Mesenchymal stem cell (in vitro differentiated cells and primary cell): ENCODE measurements at regions not wholly inside any gene's neighbourhood (a gene's known extent, or its start where the extent isn't known, plus 50 kb on each side); places are given as distances from the start of the nearest gene placed in this dataset.

Experiments
- DNase-seq: peaks from one replicate; pipeline ENCODE4 v3.0.0-alpha.2; 2013
- H2AFZ ChIP-seq: one replicate; pipeline ENCODE4 v1.6.1; 2013; ENCODE audit warnings: low read depth, mild to moderate bottlenecking, control low read depth, inconsistent platforms, low read length, moderate library complexity
- H2AK5ac ChIP-seq: 2 replicates; pipeline ENCODE4 v1.6.1; 2013; ENCODE audit warnings: low read length, moderate library complexity, mild to moderate bottlenecking, inconsistent platforms; ENCODE audit not compliant: severe bottlenecking
- H2BK120ac ChIP-seq: one replicate; pipeline ENCODE4 v1.6.1; 2013; ENCODE audit warnings: low read depth, mild to moderate bottlenecking, inconsistent platforms, low read length, moderate library complexity
- H2BK12ac ChIP-seq, 2 experiments: one replicate each; pipeline ENCODE4 v1.6.1; 2013; ENCODE audit warnings: inconsistent platforms in 2 of 2, low read length in 2 of 2, mild to moderate bottlenecking in 2 of 2, moderate library complexity in 2 of 2, control low read depth in 1 of 2
- H2BK15ac ChIP-seq: one replicate; pipeline ENCODE4 v1.6.1; 2013; ENCODE audit warnings: mild to moderate bottlenecking, low read depth, inconsistent platforms; ENCODE audit not compliant: poor library complexity, severe bottlenecking
- H2BK5ac ChIP-seq: 2 replicates; pipeline ENCODE4 v1.6.1; 2013; ENCODE audit warnings: low read depth, mild to moderate bottlenecking, low read length, control low read depth, inconsistent platforms; ENCODE audit not compliant: poor library complexity, severe bottlenecking
- H3K14ac ChIP-seq, 2 experiments: one replicate each; pipeline ENCODE4 v1.6.1; 2013; ENCODE audit warnings: inconsistent platforms in 2 of 2, low read length in 2 of 2, control low read depth in 1 of 2, mild to moderate bottlenecking in 1 of 2, moderate library complexity in 1 of 2
- H3K18ac ChIP-seq, 2 experiments: one replicate each; pipeline ENCODE4 v1.6.1; 2013; ENCODE audit warnings: inconsistent platforms in 2 of 2, low read length in 2 of 2, control low read depth in 1 of 2, low read depth in 1 of 2, mild to moderate bottlenecking in 1 of 2
- H3K23ac ChIP-seq, 2 experiments: one replicate each; pipeline ENCODE4 v1.6.1; 2013; ENCODE audit warnings: inconsistent platforms in 2 of 2, low read length in 2 of 2, mild to moderate bottlenecking in 2 of 2, moderate library complexity in 2 of 2, control low read depth in 1 of 2
- H3K27ac ChIP-seq: 2 replicates; pipeline ENCODE4 v1.5.1; 2013; ENCODE audit warnings: mild to moderate bottlenecking, moderate library complexity, low read length, control low read depth, inconsistent platforms; ENCODE audit not compliant: poor library complexity, severe bottlenecking
- H3K27me3 ChIP-seq, 2 experiments: 2 replicates each; pipeline versions ENCODE4 v1.6.1 to v1.7.0; 2013; ENCODE audit warnings: low read length in 2 of 2, mild to moderate bottlenecking in 2 of 2, moderate library complexity in 2 of 2, control low read depth in 1 of 2, inconsistent platforms in 1 of 2; ENCODE audit not compliant: control insufficient read depth in 1 of 2, insufficient read depth in 1 of 2
- H3K36me3 ChIP-seq, 2 experiments: 2 replicates each; pipeline versions ENCODE4 v1.6.1 to v1.7.0; 2013; ENCODE audit warnings: low read length in 2 of 2, control low read depth in 1 of 2, inconsistent platforms in 1 of 2, low read depth in 1 of 2, mild to moderate bottlenecking in 1 of 2; ENCODE audit not compliant: insufficient read depth in 2 of 2, control insufficient read depth in 1 of 2
- H3K4ac ChIP-seq, 2 experiments: one replicate each; pipeline ENCODE4 v1.6.1; 2013; ENCODE audit warnings: inconsistent platforms in 2 of 2, low read length in 2 of 2, mild to moderate bottlenecking in 2 of 2, moderate library complexity in 2 of 2, control low read depth in 1 of 2, low read depth in 1 of 2
- H3K4me1 ChIP-seq: 2 replicates; pipeline ENCODE4 v1.6.1; 2013; ENCODE audit warnings: low read depth, low read length, control low read depth; ENCODE audit not compliant: control insufficient read depth, insufficient read depth
- H3K4me2 ChIP-seq: 2 replicates; pipeline ENCODE4 v1.6.1; 2013; ENCODE audit warnings: low read length, mild to moderate bottlenecking, inconsistent platforms; ENCODE audit not compliant: poor library complexity, severe bottlenecking
- H3K4me3 ChIP-seq, 2 experiments: 2 replicates each; pipeline versions ENCODE4 v1.5.1 to v1.7.0; 2013; ENCODE audit warnings: low read length in 2 of 2, mild to moderate bottlenecking in 2 of 2, control low read depth in 1 of 2, low read depth in 1 of 2; ENCODE audit not compliant: insufficient read depth in 1 of 2
- H3K79me1 ChIP-seq: replicated peaks from 2 replicates; pipeline ENCODE4 v1.6.1; 2013; ENCODE audit warnings: mild to moderate bottlenecking, control low read depth, low read length, inconsistent platforms; ENCODE audit not compliant: poor library complexity, severe bottlenecking
- H3K9ac ChIP-seq: 2 replicates; pipeline ENCODE4 v1.7.0; 2013; ENCODE audit warnings: mild to moderate bottlenecking, low read length, moderate library complexity
- H3K9me3 ChIP-seq: 2 replicates; pipeline ENCODE4 v1.7.0; 2013; ENCODE audit warnings: mild to moderate bottlenecking, low read length; ENCODE audit not compliant: control insufficient read depth
- H4K8ac ChIP-seq: one replicate; pipeline ENCODE4 v1.6.1; 2013; ENCODE audit warnings: inconsistent platforms, mild to moderate bottlenecking, low read length, moderate library complexity
- H4K91ac ChIP-seq: one replicate; pipeline ENCODE4 v1.6.1; 2013; ENCODE audit warnings: mild to moderate bottlenecking, low read length, inconsistent platforms
- WGBS: methylation state at CpG from one replicate; pipeline ENCODE4 v1.1.7; 2013; ENCODE audit warnings: mixed read lengths; 5-methylcytosine and 5-hydroxymethylcytosine counted together

DNA sequence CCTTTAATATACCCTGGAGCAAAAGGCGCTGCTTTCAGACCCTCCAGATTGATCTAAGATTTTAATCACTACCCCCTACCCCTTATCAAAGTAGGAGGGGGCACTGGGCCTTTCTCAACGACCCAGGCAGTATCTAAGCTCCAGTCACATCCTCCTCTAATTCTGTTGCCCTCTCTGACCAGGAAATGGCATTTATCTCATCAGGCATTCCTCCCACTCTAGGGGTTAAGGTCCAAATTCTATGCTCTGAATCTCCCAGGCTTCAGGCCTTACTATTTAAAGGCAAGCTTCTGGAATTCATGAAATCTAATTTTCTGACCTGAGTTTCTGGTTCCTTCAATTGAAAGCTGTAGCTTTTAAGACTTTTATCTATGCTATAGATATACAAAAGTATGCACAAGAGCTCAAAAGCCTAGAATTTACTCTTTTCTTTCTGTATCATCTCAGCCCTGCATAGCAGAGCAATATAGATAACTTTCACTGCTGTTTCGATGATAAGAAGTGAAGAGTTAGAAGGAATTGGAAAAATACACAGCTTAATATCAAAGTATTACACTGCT is 622.9 kb downstream of the RPS29 start:
- no peaks in the 10 kb centered on the region for H3K36me3 ChIP-seq
- no peak overlapping the region for H2BK15ac ChIP-seq
- H3K27me3 ChIP-seq = no peaks in the 10 kb centered on the region
- DNase-seq = no peak
- no peaks in the 10 kb centered on the region for H3K79me1 ChIP-seq
- no peak overlapping the region for H3K4me2 ChIP-seq
- no peaks in the 10 kb centered on the region for H3K4me1 ChIP-seq
- H3K14ac ChIP-seq = no peak overlapping the region
- H3K9me3 ChIP-seq = no peaks in the 10 kb centered on the region
- H2BK120ac ChIP-seq = no peak overlapping the region
- no peak overlapping the region for H3K4ac ChIP-seq
- no peak overlapping the region for H4K91ac ChIP-seq
- no peak overlapping the region for H3K18ac ChIP-seq
- no peak overlapping the region for H3K27ac ChIP-seq
- H4K8ac ChIP-seq = no peak overlapping the region
- no peak overlapping the region for H2BK12ac ChIP-seq
- no peak overlapping the region for H2AK5ac ChIP-seq
- no peak overlapping the region for H2BK5ac ChIP-seq
- H3K23ac ChIP-seq = no peak overlapping the region
- WGBS = 35% methylated on average over 2 of the region's 3 CpGs
- no peak overlapping the region for H3K4me3 ChIP-seq
- no peak overlapping the region for H3K9ac ChIP-seq
- H2AFZ ChIP-seq = no peak overlapping the region

- H3K27ac ChIP-seq = no peak overlapping the region
- H2BK5ac ChIP-seq = no peak overlapping the region
- 94% methylated on average over 5 of the region's 5 CpGs for WGBS
- H3K4me1 ChIP-seq = no peaks in the 10 kb centered on the region
- H3K9ac ChIP-seq = no peak overlapping the region
- H3K27me3 ChIP-seq = no peaks in the 10 kb centered on the region
- no peak overlapping the region for H2BK120ac ChIP-seq
- H2BK12ac ChIP-seq = no peak overlapping the region
- H4K91ac ChIP-seq = no peak overlapping the region
- H4K8ac ChIP-seq = no peak overlapping the region
- no peak overlapping the region for H2BK15ac ChIP-seq
- DNase-seq = no peak
- H3K4me3 ChIP-seq = no peak overlapping the region
- no peaks in the 10 kb centered on the region for H3K36me3 ChIP-seq
- no peak overlapping the region for H2AFZ ChIP-seq
- H3K9me3 ChIP-seq = no peaks in the 10 kb centered on the region
- H3K23ac ChIP-seq = no peak overlapping the region
- H3K14ac ChIP-seq = no peak overlapping the region
- no peaks in the 10 kb centered on the region for H3K79me1 ChIP-seq
- H3K4ac ChIP-seq = no peak overlapping the region
- H3K4me2 ChIP-seq = no peak overlapping the region
- H2AK5ac ChIP-seq = no peak overlapping the region
- H3K18ac ChIP-seq = no peak overlapping the region
These were observed 628.7 kb downstream of the RPS29 start for GRCh38 chr14:48957486-48957885.

DNA sequence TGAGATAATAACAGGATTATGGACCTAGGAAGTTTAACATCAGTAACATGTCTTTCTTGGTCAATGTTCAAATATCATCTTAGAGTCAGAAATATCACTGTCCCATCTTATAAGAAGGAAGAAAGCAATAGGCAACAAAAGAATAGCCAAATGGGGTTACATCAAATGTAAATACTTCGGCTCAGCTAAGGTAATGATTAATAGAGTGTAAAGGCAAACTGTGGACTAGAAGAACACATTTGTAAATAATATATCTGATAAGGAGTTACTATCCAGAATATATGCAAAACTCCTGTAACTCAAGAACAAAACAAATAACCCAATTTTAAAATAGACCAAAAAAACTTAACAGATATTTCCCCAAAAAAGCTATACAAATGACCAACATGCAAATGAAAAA is 630.3 kb downstream of the RPS29 start:
- H3K27ac ChIP-seq = no peak overlapping the region
- H3K4me1 ChIP-seq = no peaks in the 10 kb centered on the region
- no peak overlapping the region for H2AK5ac ChIP-seq
- H3K4me3 ChIP-seq = no peak overlapping the region
- no peak overlapping the region for H3K4me2 ChIP-seq
- WGBS = no CpG with 5 or more reads among the region's 1 CpG
- no peaks in the 10 kb centered on the region for H3K27me3 ChIP-seq
- H2AFZ ChIP-seq = no peak overlapping the region
- H3K9me3 ChIP-seq = no peaks in the 10 kb centered on the region
- no peak overlapping the region for H4K91ac ChIP-seq
- H3K23ac ChIP-seq = no peak overlapping the region
- H4K8ac ChIP-seq = no peak overlapping the region
- no peak overlapping the region for H2BK12ac ChIP-seq
- H3K14ac ChIP-seq = no peak overlapping the region
- H3K36me3 ChIP-seq = no peaks in the 10 kb centered on the region
- no peak overlapping the region for H3K18ac ChIP-seq
- H2BK120ac ChIP-seq = no peak overlapping the region
- H3K4ac ChIP-seq = no peak overlapping the region
- H2BK15ac ChIP-seq = no peak overlapping the region
- H2BK5ac ChIP-seq = no peak overlapping the region
- H3K9ac ChIP-seq = no peak overlapping the region
- H3K79me1 ChIP-seq = no peaks in the 10 kb centered on the region
- no peak for DNase-seq

DNA sequence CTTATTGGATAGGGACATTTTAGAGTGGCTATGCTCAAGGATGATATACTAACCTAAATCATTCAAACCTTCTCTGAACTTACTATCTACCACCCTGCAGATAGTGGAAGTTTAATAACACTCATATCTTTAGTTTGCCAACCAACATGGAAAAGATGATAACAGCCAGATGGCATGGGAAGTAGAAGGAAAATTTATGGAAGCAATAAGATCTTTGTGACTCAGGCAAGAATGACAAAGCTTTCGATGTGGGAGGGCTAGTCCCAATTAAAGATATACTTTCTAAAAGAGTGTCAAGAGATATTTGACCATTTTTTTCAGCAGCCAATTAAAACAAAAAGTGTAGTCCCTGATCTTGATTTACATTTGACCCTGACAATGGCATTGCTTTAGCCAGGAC is 631.7 kb downstream of the RPS29 start:
- Histone ChIP-seq H2AFZ (no peak overlapping the region), H3K23ac (no peak overlapping the region), H3K36me3 (no peaks in the 10 kb centered on the region), H3K4me3 (no peak overlapping the region), H3K9ac (no peak overlapping the region), H3K14ac (no peak overlapping the region), H4K91ac (no peak overlapping the region), H3K9me3 (no peaks in the 10 kb centered on the region), H4K8ac (no peak overlapping the region), H3K4me1 (no peaks in the 10 kb centered on the region), H2AK5ac (no peak overlapping the region), H2BK5ac (no peak overlapping the region), H2BK12ac (no peak overlapping the region), H3K79me1 (no peaks in the 10 kb centered on the region), H3K27me3 (no peaks in the 10 kb centered on the region), H2BK120ac (no peak overlapping the region), H3K4me2 (no peak overlapping the region), H3K4ac (no peak overlapping the region), H3K18ac (no peak overlapping the region), H2BK15ac (no peak overlapping the region), H3K27ac (no peak overlapping the region)
- DNase-seq = no peak
- 100% methylated on average over 1 of the region's 1 CpG for WGBS
